ENCODE measurements at regions not wholly inside any gene's neighbourhood (a gene's known extent, or its start where the extent isn't known, plus 50 kb on each side); places are given as distances from the start of the nearest gene placed in this dataset.

GRCh38 chr2:44879269-44880124, 62.0 kb upstream of the SIX3 start:
- no peak for DNase-seq

- no peak for DNase-seq
These were observed 61.4 kb upstream of the SIX3 start for GRCh38 chr2:44880125-44880483.

- DNase-seq: no peak
These were observed 59.6 kb upstream of the SIX3 start for GRCh38 chr2:44881856-44882255.

- DNase-seq: no peak
These were observed 58.1 kb upstream of the SIX3 start for GRCh38 chr2:44883356-44883755.

GRCh38 chr2:44884231-44884630, 57.3 kb upstream of the SIX3 start:
- DNase-seq: no peak

- DNase-seq: no peak
These were observed 56.8 kb upstream of the SIX3 start for GRCh38 chr2:44884677-44885076.

GRCh38 chr2:44886414-44886813, 55.1 kb upstream of the SIX3 start:
- no peak for DNase-seq

GRCh38 chr2:44889096-44889495, 52.4 kb upstream of the SIX3 start:
- DNase-seq: no peak
